HepG2 (cell line): ENCODE measurements at regions not wholly inside any gene's neighbourhood (a gene's known extent, or its start where the extent isn't known, plus 50 kb on each side); places are given as distances from the start of the nearest gene placed in this dataset.

Experiments used
- BCL6 ChIP-seq: IDR thresholded peaks from 2 replicates; pipeline ENCODE4 v1.6.1; 2016; ENCODE audit warnings: missing genetic modification reagents, missing compliant biosample characterization
- ISX ChIP-seq: sonication (generic); formaldehyde crosslinking; conservative IDR thresholded peaks from 2 replicates; pipeline ENCODE4 v1.5.0; 2020; ENCODE audit warnings: missing genetic modification reagents
- MIER2 ChIP-seq: IDR thresholded peaks from 2 replicates; pipeline ENCODE4 v1.6.1; 2016; ENCODE audit warnings: missing biosample characterization, missing genetic modification reagents
- POLR2AphosphoS5 ChIP-seq: IDR thresholded peaks from 2 replicates; pipeline ENCODE4 v1.6.1; 2012; ENCODE audit warnings: low read depth, low read length
- ZBTB33 ChIP-seq: sonication (generic); formaldehyde crosslinking; IDR thresholded peaks from 2 replicates; pipeline ENCODE4 v1.4.0; 2020; ENCODE audit warnings: missing genetic modification reagents

GRCh38 chr20:12531626-12532025 is 477.1 kb upstream of the SPTLC3 start:
- TF ChIP-seq POLR2AphosphoS5 (no peak), BCL6 (CRISPR knock-in tag) (no peak), MIER2 (CRISPR knock-in tag) (no peak), ZBTB33 (no peak), ISX (CRISPR knock-in tag) (no peak)
